Amygdala (tissue), 56 donors: ENCODE measurements at regions not wholly inside any gene's neighbourhood (a gene's known extent, or its start where the extent isn't known, plus 50 kb on each side); places are given as distances from the start of the nearest gene placed in this dataset.

ENCODE experiments used
- DNase-seq, 56 donors: peaks; one replicate each; lab custom pipeline; 2025; lab: John Stamatoyannopoulos, UW

GRCh38 chr2:60072609-60073008 lies 480.8 kb downstream of the BCL11A start:
- no peak for DNase-seq

- DNase-seq, result peak in 1 of 56 donors; percentile 5
These were observed 482.0 kb downstream of the BCL11A start for GRCh38 chr2:60071490-60071831.

- DNase-seq, result peak in 1 of 56 donors; percentile 3
These were observed 482.5 kb downstream of the BCL11A start for GRCh38 chr2:60070736-60071489.

GRCh38 chr2:60070196-60070595 lies 483.3 kb downstream of the BCL11A start:
- no peak for DNase-seq

GRCh38 chr2:60068755-60069154 lies 484.7 kb downstream of the BCL11A start:
- no peak for DNase-seq

- DNase-seq, result no peak
These were observed 486.4 kb downstream of the BCL11A start for GRCh38 chr2:60067006-60067405.

- DNase-seq, result no peak
These were observed 487.2 kb downstream of the BCL11A start for GRCh38 chr2:60066096-60066839.

- no peak for DNase-seq
These were observed 488.6 kb downstream of the BCL11A start for GRCh38 chr2:60064687-60065389.

GRCh38 chr2:60058781-60059180 lies 494.7 kb downstream of the BCL11A start:
- DNase-seq, result no peak

- no peak for DNase-seq
These were observed 498.7 kb downstream of the BCL11A start for GRCh38 chr2:60054571-60055340.

- DNase-seq, result no peak
These were observed 499.7 kb downstream of the BCL11A start for GRCh38 chr2:60053791-60054190.

- DNase-seq, result no peak
These were observed 500.9 kb downstream of the BCL11A start for GRCh38 chr2:60052601-60053000.

- DNase-seq, result no peak
These were observed 501.5 kb downstream of the BCL11A start for GRCh38 chr2:60051991-60052390.

GRCh38 chr2:60047944-60048525 lies 505.4 kb downstream of the BCL11A start:
- DNase-seq, result no peak

GRCh38 chr2:60047347-60047746 lies 506.1 kb downstream of the BCL11A start:
- DNase-seq, result no peak

- no peak for DNase-seq
These were observed 506.9 kb downstream of the BCL11A start for GRCh38 chr2:60046529-60046928.

- DNase-seq, result no peak
These were observed 508.0 kb downstream of the BCL11A start for GRCh38 chr2:60045456-60045855.

GRCh38 chr2:60044484-60044883 lies 509.0 kb downstream of the BCL11A start:
- DNase-seq, result no peak

GRCh38 chr2:60042023-60042422 lies 511.4 kb downstream of the BCL11A start:
- no peak for DNase-seq

GRCh38 chr2:60033325-60033724 lies 520.1 kb downstream of the BCL11A start:
- no peak for DNase-seq

- no peak for DNase-seq
These were observed 523.9 kb downstream of the BCL11A start for GRCh38 chr2:60029566-60029883.
